ENCODE measurements at regions not wholly inside any gene's neighbourhood (a gene's known extent, or its start where the extent isn't known, plus 50 kb on each side); places are given as distances from the start of the nearest gene placed in this dataset.

DNA sequence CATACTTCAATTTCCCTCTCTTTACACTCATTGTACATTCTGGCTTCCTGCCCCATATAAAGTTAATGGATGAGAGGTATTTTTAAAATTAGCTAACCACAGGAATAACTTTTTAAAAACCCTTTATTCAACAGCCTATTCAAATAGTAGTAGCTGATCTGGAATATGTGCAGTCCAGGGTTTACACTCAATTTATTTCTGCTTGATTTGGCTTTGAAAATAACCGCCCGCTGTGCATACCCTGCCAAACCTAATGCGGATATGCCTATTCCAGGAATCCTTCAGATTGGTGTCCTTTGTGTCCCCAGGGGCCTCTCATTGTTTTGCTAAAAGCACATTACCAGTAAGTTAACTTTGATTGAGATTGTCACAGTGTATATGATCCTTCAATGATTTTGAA lies 1686.2 kb downstream of the PLA2G4A start:
- no peaks in the 10 kb centered on the region for H3K27me3 ChIP-seq (ENCODE audit: insufficient read depth, low read depth, low read length)
- H4K20me1 ChIP-seq (ENCODE audit: insufficient read depth) = no peaks in the 10 kb centered on the region
- H3K9me3 ChIP-seq (ENCODE audit: low read length) = no peaks in the 10 kb centered on the region
- H3K27ac ChIP-seq (ENCODE audit: low read length) = no peak overlapping the region
- H3K79me2 ChIP-seq (replicated peaks; ENCODE audit: insufficient read depth, low read length) = no peaks in the 10 kb centered on the region
- H3K36me3 ChIP-seq (ENCODE audit: insufficient read depth, low read length) = no peaks in the 10 kb centered on the region
- no peak for TF ChIP-seq MXI1 (conservative IDR thresholded peaks at IDR 0.05; ENCODE audit: poor library complexity, severe bottlenecking)
- TF ChIP-seq POLR2AphosphoS5 (IDR thresholded peaks at IDR 0.05) = no peak
- TF ChIP-seq TAF1 (IDR thresholded peaks at IDR 0.05; ENCODE audit: low read depth) = no peak
- no peak for TF ChIP-seq EP300 (conservative IDR thresholded peaks at IDR 0.05; ENCODE audit: poor library complexity, severe bottlenecking)
- TF ChIP-seq, protein P1, sequence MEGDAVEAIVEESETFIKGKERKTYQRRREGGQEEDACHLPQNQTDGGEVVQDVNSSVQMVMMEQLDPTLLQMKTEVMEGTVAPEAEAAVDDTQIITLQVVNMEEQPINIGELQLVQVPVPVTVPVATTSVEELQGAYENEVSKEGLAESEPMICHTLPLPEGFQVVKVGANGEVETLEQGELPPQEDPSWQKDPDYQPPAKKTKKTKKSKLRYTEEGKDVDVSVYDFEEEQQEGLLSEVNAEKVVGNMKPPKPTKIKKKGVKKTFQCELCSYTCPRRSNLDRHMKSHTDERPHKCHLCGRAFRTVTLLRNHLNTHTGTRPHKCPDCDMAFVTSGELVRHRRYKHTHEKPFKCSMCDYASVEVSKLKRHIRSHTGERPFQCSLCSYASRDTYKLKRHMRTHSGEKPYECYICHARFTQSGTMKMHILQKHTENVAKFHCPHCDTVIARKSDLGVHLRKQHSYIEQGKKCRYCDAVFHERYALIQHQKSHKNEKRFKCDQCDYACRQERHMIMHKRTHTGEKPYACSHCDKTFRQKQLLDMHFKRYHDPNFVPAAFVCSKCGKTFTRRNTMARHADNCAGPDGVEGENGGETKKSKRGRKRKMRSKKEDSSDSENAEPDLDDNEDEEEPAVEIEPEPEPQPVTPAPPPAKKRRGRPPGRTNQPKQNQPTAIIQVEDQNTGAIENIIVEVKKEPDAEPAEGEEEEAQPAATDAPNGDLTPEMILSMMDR (IDR thresholded peaks at IDR 0.05; ENCODE audit: poor library complexity, severe bottlenecking) = no peak
- TF ChIP-seq, protein P2, sequence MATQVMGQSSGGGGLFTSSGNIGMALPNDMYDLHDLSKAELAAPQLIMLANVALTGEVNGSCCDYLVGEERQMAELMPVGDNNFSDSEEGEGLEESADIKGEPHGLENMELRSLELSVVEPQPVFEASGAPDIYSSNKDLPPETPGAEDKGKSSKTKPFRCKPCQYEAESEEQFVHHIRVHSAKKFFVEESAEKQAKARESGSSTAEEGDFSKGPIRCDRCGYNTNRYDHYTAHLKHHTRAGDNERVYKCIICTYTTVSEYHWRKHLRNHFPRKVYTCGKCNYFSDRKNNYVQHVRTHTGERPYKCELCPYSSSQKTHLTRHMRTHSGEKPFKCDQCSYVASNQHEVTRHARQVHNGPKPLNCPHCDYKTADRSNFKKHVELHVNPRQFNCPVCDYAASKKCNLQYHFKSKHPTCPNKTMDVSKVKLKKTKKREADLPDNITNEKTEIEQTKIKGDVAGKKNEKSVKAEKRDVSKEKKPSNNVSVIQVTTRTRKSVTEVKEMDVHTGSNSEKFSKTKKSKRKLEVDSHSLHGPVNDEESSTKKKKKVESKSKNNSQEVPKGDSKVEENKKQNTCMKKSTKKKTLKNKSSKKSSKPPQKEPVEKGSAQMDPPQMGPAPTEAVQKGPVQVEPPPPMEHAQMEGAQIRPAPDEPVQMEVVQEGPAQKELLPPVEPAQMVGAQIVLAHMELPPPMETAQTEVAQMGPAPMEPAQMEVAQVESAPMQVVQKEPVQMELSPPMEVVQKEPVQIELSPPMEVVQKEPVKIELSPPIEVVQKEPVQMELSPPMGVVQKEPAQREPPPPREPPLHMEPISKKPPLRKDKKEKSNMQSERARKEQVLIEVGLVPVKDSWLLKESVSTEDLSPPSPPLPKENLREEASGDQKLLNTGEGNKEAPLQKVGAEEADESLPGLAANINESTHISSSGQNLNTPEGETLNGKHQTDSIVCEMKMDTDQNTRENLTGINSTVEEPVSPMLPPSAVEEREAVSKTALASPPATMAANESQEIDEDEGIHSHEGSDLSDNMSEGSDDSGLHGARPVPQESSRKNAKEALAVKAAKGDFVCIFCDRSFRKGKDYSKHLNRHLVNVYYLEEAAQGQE (IDR thresholded peaks at IDR 0.05; ENCODE audit: borderline replicate concordance) = no peak
- no peak for TF ChIP-seq SMC3 (conservative IDR thresholded peaks at IDR 0.05; ENCODE audit: poor library complexity)
- no peak overlapping the region for H3K4me3 ChIP-seq (ENCODE audit: low read length)
- no peaks in the 10 kb centered on the region for H3K9me2 ChIP-seq (ENCODE audit: insufficient read depth, low read length)
- H3K4me2 ChIP-seq (ENCODE audit: low read length) = no peak overlapping the region
- no peaks in the 10 kb centered on the region for H3F3A ChIP-seq (ENCODE audit: insufficient read depth, low read length, poor library complexity, severe bottlenecking)
- H3K9ac ChIP-seq (ENCODE audit: low read length) = no peak overlapping the region
- H2AFZ ChIP-seq (ENCODE audit: low read depth, low read length) = no peak overlapping the region

DNA sequence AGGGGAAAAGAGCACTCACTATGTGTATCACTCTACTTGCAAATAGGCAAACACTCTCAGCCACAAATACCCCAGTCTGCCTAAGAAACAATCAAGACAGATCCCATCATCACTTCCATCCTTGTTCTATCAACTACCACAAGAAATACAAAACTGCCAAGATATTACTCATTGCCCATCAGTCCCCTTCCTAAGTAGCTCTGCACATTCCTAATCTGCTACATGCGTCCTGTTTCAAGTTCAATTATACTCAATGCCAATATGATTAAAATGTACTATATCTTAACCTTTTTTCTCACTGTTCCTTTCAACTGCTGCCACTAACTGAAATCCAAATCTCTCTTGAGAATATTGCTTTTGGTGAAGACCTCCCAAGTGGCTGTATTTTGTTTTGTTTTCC lies 1688.4 kb downstream of the PLA2G4A start:
- TF ChIP-seq MXI1 (conservative IDR thresholded peaks at IDR 0.05; ENCODE audit: poor library complexity, severe bottlenecking) (no peak), RAD21 (conservative IDR thresholded peaks at IDR 0.05) (no peak)
- Histone ChIP-seq H2AFZ (ENCODE audit: low read depth, low read length) (no peak overlapping the region), H3K79me2 (replicated peaks; ENCODE audit: insufficient read depth, low read length) (no peaks in the 10 kb centered on the region), H3F3A (ENCODE audit: insufficient read depth, low read length, poor library complexity, severe bottlenecking) (no peaks in the 10 kb centered on the region), H4K20me1 (ENCODE audit: insufficient read depth) (no peaks in the 10 kb centered on the region), H3K4me3 (ENCODE audit: low read length) (no peak overlapping the region), H3K27me3 (ENCODE audit: insufficient read depth, low read depth, low read length) (no peaks in the 10 kb centered on the region), H3K9ac (ENCODE audit: low read length) (no peak overlapping the region), H3K27ac (ENCODE audit: low read length) (no peak overlapping the region), H3K9me2 (ENCODE audit: insufficient read depth, low read length) (no peaks in the 10 kb centered on the region), H3K36me3 (ENCODE audit: insufficient read depth, low read length) (no peaks in the 10 kb centered on the region), H3K4me2 (ENCODE audit: low read length) (no peak overlapping the region), H3K9me3 (ENCODE audit: low read length) (no peaks in the 10 kb centered on the region)

DNA sequence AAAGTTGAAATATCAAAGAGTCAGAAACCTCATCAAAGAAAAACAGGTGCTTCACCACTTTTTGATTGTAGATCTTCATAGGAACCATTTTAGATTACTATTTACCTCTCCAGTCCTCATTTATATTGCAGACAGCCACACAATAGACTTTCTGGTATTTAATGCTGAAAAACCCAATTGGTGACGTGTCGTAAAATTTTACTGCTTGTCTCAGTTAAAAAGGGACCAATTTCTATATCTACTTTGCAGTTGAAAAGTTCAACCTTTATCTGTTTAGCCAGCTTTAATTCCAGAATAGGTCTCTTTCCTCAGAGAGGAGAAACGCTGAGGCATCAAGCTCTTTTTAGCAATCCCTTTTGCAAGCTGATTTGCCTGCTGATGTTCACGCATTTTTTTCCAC lies 1722.4 kb downstream of the PLA2G4A start:
- Histone ChIP-seq H4K20me1 (ENCODE audit: insufficient read depth) (no peaks in the 10 kb centered on the region), H3K9me2 (ENCODE audit: insufficient read depth, low read length) (no peaks in the 10 kb centered on the region), H3K36me3 (ENCODE audit: insufficient read depth, low read length) (no peaks in the 10 kb centered on the region), H3K27ac (ENCODE audit: low read length) (no peak overlapping the region), H3K79me2 (replicated peaks; ENCODE audit: insufficient read depth, low read length) (no peaks in the 10 kb centered on the region), H3K27me3 (ENCODE audit: insufficient read depth, low read depth, low read length) (no peaks in the 10 kb centered on the region), H3K4me2 (ENCODE audit: low read length) (no peak overlapping the region), H3K9me3 (ENCODE audit: low read length) (no peaks in the 10 kb centered on the region), H3F3A (ENCODE audit: insufficient read depth, low read length, poor library complexity, severe bottlenecking) (no peaks in the 10 kb centered on the region), H3K4me3 (ENCODE audit: low read length) (no peak overlapping the region), H3K9ac (ENCODE audit: low read length) (no peak overlapping the region), H2AFZ (ENCODE audit: low read depth, low read length) (no peak overlapping the region)
- TF ChIP-seq EP300 (conservative IDR thresholded peaks at IDR 0.05; ENCODE audit: poor library complexity, severe bottlenecking) (no peak), MXI1 (conservative IDR thresholded peaks at IDR 0.05; ENCODE audit: poor library complexity, severe bottlenecking) (no peak)
- TF ChIP-seq, protein P1 (IDR thresholded peaks at IDR 0.05; ENCODE audit: poor library complexity, severe bottlenecking) = no peak
